ENCODE measurements at regions not wholly inside any gene's neighbourhood (a gene's known extent, or its start where the extent isn't known, plus 50 kb on each side); places are given as distances from the start of the nearest gene placed in this dataset.

- no peaks in the 10 kb centered on the region for H3K4me1 ChIP-seq (ENCODE audit: control insufficient read depth, low read depth, low read length)
- H3K4me3 ChIP-seq (ENCODE audit: low read length) = no peak overlapping the region
- H3K27ac ChIP-seq (ENCODE audit: low read length) = no peak overlapping the region
- H3K9me3 ChIP-seq (ENCODE audit: control insufficient read depth, low read depth, low read length) = no peaks in the 10 kb centered on the region
- no peak overlapping the region for H3K9ac ChIP-seq (ENCODE audit: low read length)
- H3K36me3 ChIP-seq (ENCODE audit: control insufficient read depth, low read depth, low read length) = no peaks in the 10 kb centered on the region
- no peaks in the 10 kb centered on the region for H3K27me3 ChIP-seq (ENCODE audit: control insufficient read depth, insufficient read depth, low read length)
Observed at GRCh38 chr5:6212244-6212643, 166.1 kb downstream of the MED10 start.

GRCh38 chr5:6206501-6206900 lies 171.8 kb downstream of the MED10 start:
- Histone ChIP-seq H3K27me3 (ENCODE audit: control insufficient read depth, insufficient read depth, low read length) (no peaks in the 10 kb centered on the region), H3K27ac (ENCODE audit: low read length) (no peak overlapping the region), H3K9me3 (ENCODE audit: control insufficient read depth, low read depth, low read length) (no peaks in the 10 kb centered on the region), H3K36me3 (ENCODE audit: control insufficient read depth, low read depth, low read length) (no peaks in the 10 kb centered on the region), H3K4me1 (ENCODE audit: control insufficient read depth, low read depth, low read length) (no peaks in the 10 kb centered on the region), H3K4me3 (ENCODE audit: low read length) (no peak overlapping the region), H3K9ac (ENCODE audit: low read length) (no peak overlapping the region)

GRCh38 chr5:6202968-6203365 lies 175.4 kb downstream of the MED10 start:
- Histone ChIP-seq H3K36me3 (ENCODE audit: control insufficient read depth, low read depth, low read length) (no peaks in the 10 kb centered on the region), H3K27me3 (ENCODE audit: control insufficient read depth, insufficient read depth, low read length) (no peaks in the 10 kb centered on the region), H3K27ac (ENCODE audit: low read length) (no peak overlapping the region)

GRCh38 chr5:6202149-6202967 lies 176.0 kb downstream of the MED10 start:
- no peak overlapping the region for H3K27ac ChIP-seq (ENCODE audit: low read length)
- no peaks in the 10 kb centered on the region for H3K27me3 ChIP-seq (ENCODE audit: control insufficient read depth, insufficient read depth, low read length)
- H3K9me3 ChIP-seq (ENCODE audit: control insufficient read depth, low read depth, low read length) = no peaks in the 10 kb centered on the region
- no peaks in the 10 kb centered on the region for H3K36me3 ChIP-seq (ENCODE audit: control insufficient read depth, low read depth, low read length)
- no peak overlapping the region for H3K4me3 ChIP-seq (ENCODE audit: low read length)
- no peaks in the 10 kb centered on the region for H3K4me1 ChIP-seq (ENCODE audit: control insufficient read depth, low read depth, low read length)
- no peak overlapping the region for H3K9ac ChIP-seq (ENCODE audit: low read length)

More at GRCh38 chr5:6202968-6203365, 175.4 kb downstream of the MED10 start:
- Histone ChIP-seq H3K4me1 (ENCODE audit: control insufficient read depth, low read depth, low read length) (no peaks in the 10 kb centered on the region), H3K9ac (ENCODE audit: low read length) (no peak overlapping the region), H3K9me3 (ENCODE audit: control insufficient read depth, low read depth, low read length) (no peaks in the 10 kb centered on the region), H3K4me3 (ENCODE audit: low read length) (no peak overlapping the region)

- no peaks in the 10 kb centered on the region for H3K9me3 ChIP-seq (ENCODE audit: control insufficient read depth, low read depth, low read length)
- no peaks in the 10 kb centered on the region for H3K36me3 ChIP-seq (ENCODE audit: control insufficient read depth, low read depth, low read length)
- H3K4me1 ChIP-seq (ENCODE audit: control insufficient read depth, low read depth, low read length) = no peaks in the 10 kb centered on the region
- no peak overlapping the region for H3K9ac ChIP-seq (ENCODE audit: low read length)
- no peak overlapping the region for H3K4me3 ChIP-seq (ENCODE audit: low read length)
- no peaks in the 10 kb centered on the region for H3K27me3 ChIP-seq (ENCODE audit: control insufficient read depth, insufficient read depth, low read length)
- no peak overlapping the region for H3K27ac ChIP-seq (ENCODE audit: low read length)
Observed at GRCh38 chr5:6201631-6202030, 176.7 kb downstream of the MED10 start.

GRCh38 chr5:6198531-6198930 lies 179.8 kb downstream of the MED10 start:
- no peaks in the 10 kb centered on the region for H3K9me3 ChIP-seq (ENCODE audit: control insufficient read depth, low read depth, low read length)
- H3K27ac ChIP-seq (ENCODE audit: low read length) = no peak overlapping the region
- H3K4me3 ChIP-seq (ENCODE audit: low read length) = no peak overlapping the region
- H3K36me3 ChIP-seq (ENCODE audit: control insufficient read depth, low read depth, low read length) = no peaks in the 10 kb centered on the region
- H3K9ac ChIP-seq (ENCODE audit: low read length) = no peak overlapping the region
- H3K4me1 ChIP-seq (ENCODE audit: control insufficient read depth, low read depth, low read length) = peaks cover 4% of the 10 kb centered on the region
- H3K27me3 ChIP-seq (ENCODE audit: control insufficient read depth, insufficient read depth, low read length) = no peaks in the 10 kb centered on the region

- no peaks in the 10 kb centered on the region for H3K36me3 ChIP-seq (ENCODE audit: control insufficient read depth, low read depth, low read length)
- no peaks in the 10 kb centered on the region for H3K9me3 ChIP-seq (ENCODE audit: control insufficient read depth, low read depth, low read length)
- H3K4me1 ChIP-seq (ENCODE audit: control insufficient read depth, low read depth, low read length) = peaks cover 4% of the 10 kb centered on the region
- H3K4me3 ChIP-seq (ENCODE audit: low read length) = no peak overlapping the region
- H3K9ac ChIP-seq (ENCODE audit: low read length) = no peak overlapping the region
- no peaks in the 10 kb centered on the region for H3K27me3 ChIP-seq (ENCODE audit: control insufficient read depth, insufficient read depth, low read length)
- H3K27ac ChIP-seq (ENCODE audit: low read length) = no peak overlapping the region
Observed at GRCh38 chr5:6197427-6197826, 180.9 kb downstream of the MED10 start.

- Histone ChIP-seq H3K9me3 (ENCODE audit: control insufficient read depth, low read depth, low read length) (no peaks in the 10 kb centered on the region), H3K9ac (ENCODE audit: low read length) (no peak overlapping the region), H3K27me3 (ENCODE audit: control insufficient read depth, insufficient read depth, low read length) (no peaks in the 10 kb centered on the region), H3K4me3 (ENCODE audit: low read length) (no peak overlapping the region), H3K4me1 (ENCODE audit: control insufficient read depth, low read depth, low read length) (peaks cover 4% of the 10 kb centered on the region), H3K36me3 (ENCODE audit: control insufficient read depth, low read depth, low read length) (no peaks in the 10 kb centered on the region), H3K27ac (ENCODE audit: low read length) (no peak overlapping the region)
Observed at GRCh38 chr5:6195711-6196358, 182.5 kb downstream of the MED10 start.

GRCh38 chr5:6194906-6195612 lies 183.3 kb downstream of the MED10 start:
- H3K27me3 ChIP-seq (ENCODE audit: control insufficient read depth, insufficient read depth, low read length) = no peaks in the 10 kb centered on the region
- H3K4me1 ChIP-seq (ENCODE audit: control insufficient read depth, low read depth, low read length) = peaks cover 4% of the 10 kb centered on the region
- no peak overlapping the region for H3K27ac ChIP-seq (ENCODE audit: low read length)
- no peak overlapping the region for H3K9ac ChIP-seq (ENCODE audit: low read length)
- H3K36me3 ChIP-seq (ENCODE audit: control insufficient read depth, low read depth, low read length) = no peaks in the 10 kb centered on the region
- no peaks in the 10 kb centered on the region for H3K9me3 ChIP-seq (ENCODE audit: control insufficient read depth, low read depth, low read length)
- no peak overlapping the region for H3K4me3 ChIP-seq (ENCODE audit: low read length)

GRCh38 chr5:6194261-6194875 lies 184.0 kb downstream of the MED10 start:
- Histone ChIP-seq H3K9me3 (ENCODE audit: control insufficient read depth, low read depth, low read length) (no peaks in the 10 kb centered on the region), H3K36me3 (ENCODE audit: control insufficient read depth, low read depth, low read length) (no peaks in the 10 kb centered on the region), H3K27me3 (ENCODE audit: control insufficient read depth, insufficient read depth, low read length) (no peaks in the 10 kb centered on the region), H3K9ac (ENCODE audit: low read length) (no peak overlapping the region), H3K4me3 (ENCODE audit: low read length) (no peak overlapping the region), H3K4me1 (ENCODE audit: control insufficient read depth, low read depth, low read length) (peaks cover 4% of the 10 kb centered on the region), H3K27ac (ENCODE audit: low read length) (no peak overlapping the region)

GRCh38 chr5:6193310-6193709 lies 185.0 kb downstream of the MED10 start:
- Histone ChIP-seq H3K27me3 (ENCODE audit: control insufficient read depth, insufficient read depth, low read length) (no peaks in the 10 kb centered on the region), H3K36me3 (ENCODE audit: control insufficient read depth, low read depth, low read length) (no peaks in the 10 kb centered on the region), H3K4me1 (ENCODE audit: control insufficient read depth, low read depth, low read length) (peaks cover 4% of the 10 kb centered on the region), H3K9ac (ENCODE audit: low read length) (no peak overlapping the region), H3K9me3 (ENCODE audit: control insufficient read depth, low read depth, low read length) (no peaks in the 10 kb centered on the region), H3K27ac (ENCODE audit: low read length) (no peak overlapping the region), H3K4me3 (ENCODE audit: low read length) (no peak overlapping the region)
